ENCODE measurements at regions not wholly inside any gene's neighbourhood (a gene's known extent, or its start where the extent isn't known, plus 50 kb on each side); places are given as distances from the start of the nearest gene placed in this dataset.
"Not testable (repeated sequence)": the region's sequence is repeated elsewhere in the genome, so short reads cannot be mapped to it uniquely, and the experiment has no call there.

GRCh38 chr7:69076566-69076965 is 521.7 kb upstream of the AUTS2 start:
- no peak for DNase-seq

- no peak for DNase-seq
These were observed 519.1 kb upstream of the AUTS2 start for GRCh38 chr7:69078997-69079769.

DNA sequence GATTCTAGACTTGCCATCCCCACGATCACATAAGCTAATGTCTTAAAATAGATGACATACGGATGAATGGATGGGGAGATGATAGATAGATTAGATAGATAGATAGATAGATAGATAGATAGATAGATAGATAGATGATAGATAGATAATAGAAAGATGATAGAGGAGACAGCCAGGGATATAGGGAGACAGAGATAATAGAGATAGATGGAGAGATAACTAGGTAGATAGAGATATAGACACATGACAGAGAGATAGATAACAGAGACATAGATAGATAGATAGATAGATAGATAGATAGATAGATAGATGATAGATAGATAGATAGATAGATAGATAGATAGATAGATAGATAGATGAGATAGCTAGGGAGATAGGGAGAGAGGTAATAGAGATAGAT is 511.0 kb upstream of the AUTS2 start:
- DNase-seq: not testable (repeated sequence)

DNA sequence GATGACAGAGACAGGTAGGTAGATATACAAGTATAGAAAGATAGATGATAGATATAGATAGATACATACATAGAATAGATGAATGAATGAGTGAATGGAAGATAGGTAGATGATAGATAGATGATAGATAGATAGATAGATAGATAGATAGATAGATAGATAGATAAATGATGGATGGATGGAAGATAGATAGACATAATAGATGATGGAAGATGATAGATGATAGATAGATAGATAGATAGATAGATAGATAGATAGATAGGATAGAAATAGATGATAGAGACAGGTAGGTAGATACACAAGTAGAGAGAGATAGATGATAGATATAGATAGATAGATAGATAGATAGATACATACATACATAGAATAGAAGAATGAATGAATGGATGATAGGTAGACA is 510.1 kb upstream of the AUTS2 start:
- DNase-seq: no peak

DNA sequence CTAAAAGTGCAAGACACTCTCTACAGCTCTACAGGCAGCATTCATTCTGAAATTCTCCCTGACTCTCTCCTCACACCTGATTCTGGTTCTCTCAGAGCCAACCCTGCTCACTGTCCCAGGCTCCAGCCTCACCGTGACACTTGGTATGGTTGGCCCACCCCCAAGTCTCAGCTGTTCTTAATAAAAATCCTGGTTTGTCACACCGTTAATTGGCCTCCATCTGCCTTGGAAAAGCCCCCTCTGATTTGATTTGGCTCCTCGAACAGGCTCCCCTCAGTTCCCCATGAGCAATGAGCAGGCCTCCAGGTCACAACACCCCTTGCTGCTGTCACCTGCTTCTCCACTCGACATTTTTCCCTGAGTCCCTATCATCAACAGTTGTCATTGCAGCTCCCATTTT is 507.3 kb upstream of the AUTS2 start:
- no peak for DNase-seq

DNA sequence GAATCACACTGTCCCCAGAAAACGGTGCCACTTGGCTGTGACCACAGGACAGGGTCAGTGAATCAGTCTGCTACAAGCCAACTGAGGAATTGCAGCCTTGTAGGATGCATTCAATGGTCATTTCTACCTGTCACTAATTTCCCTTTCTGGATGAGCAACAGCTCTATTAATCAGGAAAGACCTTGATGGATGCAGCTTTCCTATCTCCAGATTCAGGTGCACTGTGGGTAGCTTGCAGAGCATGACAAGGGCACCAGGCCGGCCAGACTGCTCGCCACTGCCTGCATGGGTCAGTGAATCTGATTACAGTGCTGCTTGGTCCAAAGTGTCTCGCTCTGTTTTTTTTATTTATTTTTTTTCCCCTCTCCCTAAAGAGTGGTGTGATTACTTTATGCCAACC is 506.8 kb upstream of the AUTS2 start:
- no peak for DNase-seq

DNA sequence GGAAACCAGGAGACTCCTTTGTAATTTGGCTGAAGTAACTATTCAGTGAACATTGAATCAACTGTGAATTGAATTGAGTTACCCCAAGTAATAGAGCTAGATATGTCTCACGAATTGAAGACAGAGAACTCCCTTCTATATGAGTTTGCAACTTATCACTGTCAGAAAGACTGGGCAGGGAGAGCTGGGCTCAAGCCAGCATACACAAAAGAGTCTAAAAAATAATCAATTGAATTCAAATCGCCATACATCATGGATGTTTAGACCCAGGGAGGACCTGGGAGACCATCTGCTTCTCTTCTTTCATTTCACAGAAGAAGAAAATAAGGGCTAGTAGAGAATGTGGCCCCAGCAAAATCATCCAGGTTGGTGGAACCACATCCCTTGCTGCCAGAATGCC is 503.1 kb upstream of the AUTS2 start:
- DNase-seq: no peak

- no peak for DNase-seq
These were observed 502.6 kb upstream of the AUTS2 start for GRCh38 chr7:69095649-69096048.

DNA sequence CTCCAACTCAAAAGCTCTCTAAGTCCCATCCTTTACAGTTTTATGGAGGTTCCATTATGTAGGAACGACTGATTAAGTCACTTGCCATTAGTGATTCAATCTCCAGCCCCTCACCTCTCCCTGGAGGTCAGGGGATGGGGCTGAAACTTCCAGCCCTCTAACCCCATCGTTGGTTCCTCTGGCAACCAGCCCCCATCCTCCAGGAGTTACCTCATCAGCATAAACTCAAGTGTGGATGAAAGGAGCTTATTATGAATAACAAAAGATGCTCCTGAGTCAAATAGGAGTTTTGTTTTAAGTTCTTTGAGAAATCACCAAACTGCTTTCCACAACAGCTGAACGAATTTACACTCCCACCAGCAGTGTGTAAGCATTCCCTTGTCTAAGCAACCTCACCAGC is 494.3 kb upstream of the AUTS2 start:
- DNase-seq: no peak

- DNase-seq: no peak
These were observed 493.2 kb upstream of the AUTS2 start for GRCh38 chr7:69105092-69105491.

DNA sequence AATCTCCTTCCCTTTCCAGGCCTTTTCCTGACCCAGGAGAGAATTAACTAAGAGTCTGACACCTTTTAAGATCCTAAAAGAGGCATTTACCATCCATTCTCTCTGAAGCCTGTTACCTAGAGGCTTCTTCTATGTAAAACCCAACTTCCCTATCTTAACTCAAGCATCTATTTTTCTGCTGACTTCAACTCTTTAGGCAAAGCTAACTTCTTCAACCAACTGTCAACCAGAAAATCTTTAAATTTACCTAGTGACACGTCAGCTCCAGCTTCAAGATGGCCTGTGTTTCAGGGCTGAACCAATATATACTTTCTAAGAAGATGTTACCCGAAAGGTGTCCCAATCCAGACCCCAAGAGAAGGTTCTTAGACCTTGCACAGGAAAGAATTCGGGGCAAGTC is 492.3 kb upstream of the AUTS2 start:
- no peak for DNase-seq

- not testable (repeated sequence) for DNase-seq
These were observed 491.8 kb upstream of the AUTS2 start for GRCh38 chr7:69106449-69106848.

GRCh38 chr7:69106946-69107345 is 491.3 kb upstream of the AUTS2 start:
- DNase-seq: not testable (repeated sequence)

DNA sequence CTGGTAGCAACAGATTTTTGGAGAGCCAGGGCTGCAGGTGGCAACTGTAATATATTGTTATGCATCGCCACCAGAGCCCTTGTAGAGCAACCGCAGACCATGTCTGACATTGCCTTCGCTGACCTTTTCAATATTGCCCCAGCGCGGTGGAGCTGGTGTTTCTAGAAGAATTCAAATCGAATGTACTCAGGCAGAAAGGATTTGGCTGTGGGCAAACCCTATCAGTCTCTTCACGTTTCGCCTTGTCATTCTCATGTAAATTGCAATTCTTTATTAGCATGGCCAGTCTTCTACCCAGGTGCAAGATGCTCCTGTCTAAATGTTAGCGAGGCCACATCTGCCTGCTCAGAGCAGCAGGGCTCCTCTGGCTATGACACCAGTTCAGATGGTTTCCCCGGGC is 490.2 kb upstream of the AUTS2 start:
- DNase-seq: no peak

- no peak for DNase-seq
These were observed 489.0 kb upstream of the AUTS2 start for GRCh38 chr7:69109246-69109645.

DNA sequence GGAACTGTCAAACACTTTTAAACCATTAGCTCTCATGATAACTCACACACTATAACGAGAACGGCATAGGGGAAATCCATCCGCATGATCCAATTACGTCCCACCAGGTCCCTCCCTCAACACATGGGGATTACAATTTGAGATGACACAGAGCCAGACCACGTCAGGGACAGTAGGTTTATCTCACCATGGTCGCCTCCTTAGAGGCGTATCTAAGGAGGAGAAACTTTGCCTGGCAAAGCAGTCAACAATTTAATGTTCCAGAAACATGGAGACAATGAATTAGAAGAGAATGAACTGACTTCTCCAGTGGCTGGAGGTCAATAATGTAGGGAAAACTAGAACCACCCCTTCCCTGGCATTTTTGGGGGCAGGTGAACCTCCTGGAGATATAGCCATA is 488.4 kb upstream of the AUTS2 start:
- no peak for DNase-seq

DNA sequence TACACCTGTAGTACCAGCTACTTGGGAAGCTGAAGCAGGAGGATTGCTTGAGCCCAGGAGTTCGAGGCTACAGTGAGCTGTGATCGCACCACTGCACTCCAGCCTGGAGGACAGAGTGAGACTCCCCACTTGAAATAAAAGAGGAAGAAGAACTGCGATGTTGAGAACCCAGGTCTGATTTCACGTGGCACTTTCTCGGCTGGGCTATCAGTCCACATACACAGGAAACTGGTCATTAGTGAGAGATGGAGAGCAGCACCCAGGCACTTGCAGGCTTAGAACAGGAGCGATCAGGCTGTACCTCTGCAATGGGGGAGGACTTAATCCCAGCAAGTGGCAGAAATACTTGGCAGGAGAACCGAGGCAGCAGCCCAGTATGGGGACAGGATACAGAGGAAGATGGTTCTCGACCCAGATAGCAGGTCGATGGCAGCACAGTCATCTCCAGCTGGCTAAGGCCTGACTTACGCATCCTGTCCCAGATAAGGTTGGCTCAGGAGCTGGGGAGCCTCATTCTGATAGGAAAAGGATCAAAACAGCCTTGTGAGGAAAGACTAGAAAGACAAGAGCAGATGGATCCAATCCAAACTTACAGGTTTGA is 487.7 kb upstream of the AUTS2 start:
- DNase-seq: no peak

- no peak for DNase-seq
These were observed 483.9 kb upstream of the AUTS2 start for GRCh38 chr7:69114374-69114773.

GRCh38 chr7:69115788-69116187 is 482.5 kb upstream of the AUTS2 start:
- DNase-seq: no peak

GRCh38 chr7:69116196-69116595 is 482.1 kb upstream of the AUTS2 start:
- DNase-seq: not testable (repeated sequence)

DNA sequence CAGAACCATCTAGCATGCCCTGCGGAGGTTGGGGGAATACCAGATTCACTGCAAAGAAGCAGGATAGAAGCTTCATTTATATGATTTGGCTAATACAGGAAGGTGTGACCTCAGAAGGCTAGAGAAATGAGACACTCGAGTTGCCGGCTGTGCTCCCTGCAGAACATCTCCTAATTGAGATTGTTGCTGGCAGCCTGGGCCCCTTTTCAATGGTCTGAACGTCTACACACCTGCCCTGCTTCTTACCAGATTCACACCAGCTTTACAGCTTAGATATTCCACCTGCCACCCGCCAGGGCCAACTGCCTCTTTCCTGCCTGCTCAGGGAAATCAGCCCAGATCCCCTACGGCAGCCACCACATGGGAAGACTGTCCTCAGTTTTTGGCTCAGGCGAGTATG is 475.3 kb upstream of the AUTS2 start:
- no peak for DNase-seq

DNA sequence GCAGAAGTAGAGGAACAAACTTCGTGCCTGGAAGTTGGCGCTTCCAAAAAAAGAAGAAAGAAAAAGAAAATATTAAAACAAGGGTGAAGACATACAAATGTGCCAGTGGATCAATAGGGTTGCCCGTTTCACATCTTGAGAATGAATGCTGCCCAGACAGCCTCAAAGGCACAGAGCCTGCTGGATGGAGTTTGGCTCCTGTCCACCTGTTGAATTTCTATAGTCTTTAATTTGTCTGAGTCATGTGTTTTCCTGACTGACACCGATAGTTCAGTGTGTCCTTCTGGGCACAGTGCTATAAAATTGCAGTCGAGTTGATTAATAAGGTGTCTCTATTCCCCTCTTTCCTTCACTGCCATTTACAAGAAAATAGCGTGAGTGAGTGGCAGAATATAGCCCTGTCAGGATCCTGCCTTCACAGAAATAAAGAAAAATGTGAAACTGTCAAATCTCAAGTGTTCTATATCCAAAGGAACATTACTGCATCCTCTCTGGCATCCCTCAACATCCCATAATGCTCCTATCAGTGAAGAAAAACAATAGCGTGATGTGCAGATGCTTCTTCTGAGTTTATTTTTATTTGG is 471.3 kb upstream of the AUTS2 start:
- no peak for DNase-seq

- no peak for DNase-seq
These were observed 468.8 kb upstream of the AUTS2 start for GRCh38 chr7:69129524-69129923.

GRCh38 chr7:69129951-69130350 is 468.3 kb upstream of the AUTS2 start:
- DNase-seq: no peak

- DNase-seq: no peak
These were observed 467.9 kb upstream of the AUTS2 start for GRCh38 chr7:69130396-69130795.

All from SHP77 (cell line).